Activated T-cell treated with anti-CD3 and anti-CD28 coated beads, Interleukin-2, amount 50 U/mL, for 4 hours (primary cell): ENCODE measurements at regions not wholly inside any gene's neighbourhood (a gene's known extent, or its start where the extent isn't known, plus 50 kb on each side); places are given as distances from the start of the nearest gene placed in this dataset.
A peak's percentile ranks its signal among the peaks of the same experiment; 100 is the strongest.
"Not testable (repeated sequence)": the region's sequence is repeated elsewhere in the genome, so short reads cannot be mapped to it uniquely, and the experiment has no call there.

Source experiments
- ATAC-seq, 2 donors: fragments of 200-7000 bp; cut with Tn5 transposase; one replicate each; pipeline ENCODE4 v1.10.0; 2021
- DNase-seq: peaks from one replicate; pipeline ENCODE4 v3.0.0-alpha.2; 2020
- H3K27me3 Mint-ChIP-seq: one replicate; pipeline ENCODE4 v1.8.0; 2021; ENCODE audit warnings: low read depth, mixed read lengths
- H3K36me3 Mint-ChIP-seq: one replicate; pipeline ENCODE4 v1.8.0; 2022; ENCODE audit warnings: mixed read lengths; ENCODE audit not compliant: insufficient read depth
- H3K4me1 Mint-ChIP-seq: one replicate; pipeline ENCODE4 v1.8.0; 2021; ENCODE audit warnings: low read depth, mixed read lengths
- H3K4me3 Mint-ChIP-seq: one replicate; pipeline ENCODE4 v1.8.0; 2021; ENCODE audit warnings: mild to moderate bottlenecking, moderate library complexity, mixed read lengths
- H3K9me3 Mint-ChIP-seq: one replicate; pipeline ENCODE4 v1.8.0; 2021; ENCODE audit warnings: mixed read lengths

- Mint-ChIP-seq H3K27me3 (peaks cover 9% of the 10 kb centered on the region), H3K9me3 (no peaks in the 10 kb centered on the region), H3K36me3 (no peaks in the 10 kb centered on the region), H3K4me3 (no peak overlapping the region), H3K4me1 (peaks cover 4% of the 10 kb centered on the region)
- DNase-seq = no peak
- no peak for ATAC-seq
Measured at GRCh38 chr3:170814822-170815221, 55.2 kb downstream of the RPL22L1 start.

GRCh38 chr3:170813266-170813665 is 56.7 kb downstream of the RPL22L1 start:
- Mint-ChIP-seq H3K9me3 (no peaks in the 10 kb centered on the region), H3K4me1 (peaks cover 4% of the 10 kb centered on the region), H3K36me3 (no peaks in the 10 kb centered on the region), H3K4me3 (no peak overlapping the region), H3K27me3 (peaks cover 5% of the 10 kb centered on the region)
- ATAC-seq (no peak), DNase-seq (no peak)

- Mint-ChIP-seq H3K4me3 (no peak overlapping the region), H3K36me3 (no peaks in the 10 kb centered on the region)
- ATAC-seq = peak; percentile 84 to 90
Measured at GRCh38 chr3:170811928-170812591, 57.9 kb downstream of the RPL22L1 start.

GRCh38 chr3:170811515-170811914 is 58.5 kb downstream of the RPL22L1 start:
- H3K27me3 Mint-ChIP-seq = peaks cover 5% of the 10 kb centered on the region
- no peaks in the 10 kb centered on the region for H3K9me3 Mint-ChIP-seq
- H3K4me1 Mint-ChIP-seq = peaks cover 4% of the 10 kb centered on the region
- H3K36me3 Mint-ChIP-seq = no peaks in the 10 kb centered on the region
- DNase-seq (no peak), ATAC-seq (no peak)
- no peak overlapping the region for H3K4me3 Mint-ChIP-seq

More at GRCh38 chr3:170811928-170812591, 57.9 kb downstream of the RPL22L1 start:
- H3K27me3 Mint-ChIP-seq = peaks cover 5% of the 10 kb centered on the region
- H3K4me1 Mint-ChIP-seq = peaks cover 4% of the 10 kb centered on the region
- peak; percentile 58 for DNase-seq
- H3K9me3 Mint-ChIP-seq = no peaks in the 10 kb centered on the region

GRCh38 chr3:170809975-170810357 is 60.0 kb downstream of the RPL22L1 start:
- DNase-seq = no peak
- no peak overlapping the region for H3K4me3 Mint-ChIP-seq
- peaks cover 4% of the 10 kb centered on the region for H3K4me1 Mint-ChIP-seq
- no peak for ATAC-seq
- H3K27me3 Mint-ChIP-seq = peaks cover 6% of the 10 kb centered on the region
- no peaks in the 10 kb centered on the region for H3K36me3 Mint-ChIP-seq
- H3K9me3 Mint-ChIP-seq = no peaks in the 10 kb centered on the region

GRCh38 chr3:170809007-170809974 is 60.7 kb downstream of the RPL22L1 start:
- peaks cover 4% of the 10 kb centered on the region for H3K4me1 Mint-ChIP-seq
- ATAC-seq (no peak), DNase-seq (no peak)
- peaks cover 11% of the 10 kb centered on the region for H3K27me3 Mint-ChIP-seq
- no peaks in the 10 kb centered on the region for H3K9me3 Mint-ChIP-seq
- H3K36me3 Mint-ChIP-seq = no peaks in the 10 kb centered on the region
- no peak overlapping the region for H3K4me3 Mint-ChIP-seq

GRCh38 chr3:170808041-170808440 is 62.0 kb downstream of the RPL22L1 start:
- H3K9me3 Mint-ChIP-seq = no peaks in the 10 kb centered on the region
- H3K27me3 Mint-ChIP-seq = peaks cover 18% of the 10 kb centered on the region
- ATAC-seq (no peak), DNase-seq (no peak)
- no peaks in the 10 kb centered on the region for H3K36me3 Mint-ChIP-seq
- no peak overlapping the region for H3K4me3 Mint-ChIP-seq
- peaks cover 4% of the 10 kb centered on the region for H3K4me1 Mint-ChIP-seq

GRCh38 chr3:170806676-170807075 is 63.3 kb downstream of the RPL22L1 start:
- no peak overlapping the region for H3K4me3 Mint-ChIP-seq
- H3K27me3 Mint-ChIP-seq = peaks cover 27% of the 10 kb centered on the region
- peaks cover under 1% of the 10 kb centered on the region for H3K4me1 Mint-ChIP-seq
- ATAC-seq (no peak), DNase-seq (no peak)
- no peaks in the 10 kb centered on the region for H3K36me3 Mint-ChIP-seq
- no peaks in the 10 kb centered on the region for H3K9me3 Mint-ChIP-seq

- H3K4me3 Mint-ChIP-seq = no peak overlapping the region
- H3K27me3 Mint-ChIP-seq = peaks cover 27% of the 10 kb centered on the region
- no peak for ATAC-seq
- no peaks in the 10 kb centered on the region for H3K4me1 Mint-ChIP-seq
- no peaks in the 10 kb centered on the region for H3K36me3 Mint-ChIP-seq
- no peak for DNase-seq
- H3K9me3 Mint-ChIP-seq = no peaks in the 10 kb centered on the region
Measured at GRCh38 chr3:170806141-170806540, 63.9 kb downstream of the RPL22L1 start.

GRCh38 chr3:170805296-170805695 is 64.7 kb downstream of the RPL22L1 start:
- H3K4me1 Mint-ChIP-seq, DNase-seq, H3K9me3 Mint-ChIP-seq, ATAC-seq, H3K4me3 Mint-ChIP-seq, H3K36me3 Mint-ChIP-seq: not testable (repeated sequence)
- H3K27me3 Mint-ChIP-seq = peaks cover 27% of the 10 kb centered on the region

GRCh38 chr3:170804634-170805033 is 65.4 kb downstream of the RPL22L1 start:
- H3K4me1 Mint-ChIP-seq, DNase-seq, H3K36me3 Mint-ChIP-seq, H3K9me3 Mint-ChIP-seq, ATAC-seq, H3K4me3 Mint-ChIP-seq: not testable (repeated sequence)
- H3K27me3 Mint-ChIP-seq = peaks cover 27% of the 10 kb centered on the region

- no peaks in the 10 kb centered on the region for H3K36me3 Mint-ChIP-seq
- DNase-seq (no peak), ATAC-seq (no peak)
- no peak overlapping the region for H3K4me3 Mint-ChIP-seq
- peaks cover 27% of the 10 kb centered on the region for H3K27me3 Mint-ChIP-seq
- H3K4me1 Mint-ChIP-seq = no peaks in the 10 kb centered on the region
- no peaks in the 10 kb centered on the region for H3K9me3 Mint-ChIP-seq
Measured at GRCh38 chr3:170804078-170804477, 65.9 kb downstream of the RPL22L1 start.

GRCh38 chr3:170802164-170803151 is 67.5 kb downstream of the RPL22L1 start:
- no peak overlapping the region for H3K4me3 Mint-ChIP-seq
- no peaks in the 10 kb centered on the region for H3K9me3 Mint-ChIP-seq
- no peaks in the 10 kb centered on the region for H3K36me3 Mint-ChIP-seq
- ATAC-seq (no peak), DNase-seq (no peak)
- H3K4me1 Mint-ChIP-seq = no peaks in the 10 kb centered on the region
- peaks cover 31% of the 10 kb centered on the region for H3K27me3 Mint-ChIP-seq

- no peaks in the 10 kb centered on the region for H3K4me1 Mint-ChIP-seq
- H3K4me3 Mint-ChIP-seq = no peak overlapping the region
- ATAC-seq (no peak), DNase-seq (no peak)
- H3K36me3 Mint-ChIP-seq = no peaks in the 10 kb centered on the region
- peaks cover 31% of the 10 kb centered on the region for H3K27me3 Mint-ChIP-seq
- H3K9me3 Mint-ChIP-seq = no peaks in the 10 kb centered on the region
Measured at GRCh38 chr3:170801597-170801996, 68.4 kb downstream of the RPL22L1 start.
